HG02678 (cell line): ENCODE measurements at regions not wholly inside any gene's neighbourhood (a gene's known extent, or its start where the extent isn't known, plus 50 kb on each side); places are given as distances from the start of the nearest gene placed in this dataset.

Experiments used
- ATAC-seq: cut with Tn5 transposase; IDR thresholded peaks from one replicate; pipeline ENCODE4 v1.9.1; 2021; ENCODE audit warnings: mild to moderate bottlenecking, moderate library complexity; ENCODE audit not compliant: unreplicated experiment

GRCh38 chr4:100970414-100970813 is 376.9 kb downstream of the PPP3CA start:
- no peak for ATAC-seq

DNA sequence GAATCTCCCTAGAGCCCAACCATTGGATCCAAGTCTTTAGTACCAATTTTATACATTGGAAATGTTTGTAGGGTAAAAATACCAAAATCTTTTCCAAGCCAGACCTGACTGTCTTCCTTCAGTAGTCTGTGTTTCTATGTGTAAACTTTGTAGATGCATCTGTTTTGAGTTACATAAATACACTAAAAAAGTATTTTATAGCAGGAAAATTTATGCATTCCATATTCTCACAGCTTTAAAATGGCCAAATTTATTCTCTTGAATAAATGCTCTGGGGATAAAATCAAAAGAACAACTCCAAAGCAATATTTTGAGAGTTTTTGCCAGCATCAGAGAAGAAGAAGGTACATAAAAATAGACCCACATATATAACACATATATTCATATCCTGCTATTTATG is 377.4 kb downstream of the PPP3CA start:
- ATAC-seq = no peak

GRCh38 chr4:100968046-100968445 is 379.3 kb downstream of the PPP3CA start:
- no peak for ATAC-seq

GRCh38 chr4:100963627-100964026 is 383.7 kb downstream of the PPP3CA start:
- ATAC-seq = no peak

- peak; percentile 91 for ATAC-seq
Measured at GRCh38 chr4:100962698-100963097, 384.6 kb downstream of the PPP3CA start.

GRCh38 chr4:100960232-100960631 is 387.1 kb downstream of the PPP3CA start:
- no peak for ATAC-seq

DNA sequence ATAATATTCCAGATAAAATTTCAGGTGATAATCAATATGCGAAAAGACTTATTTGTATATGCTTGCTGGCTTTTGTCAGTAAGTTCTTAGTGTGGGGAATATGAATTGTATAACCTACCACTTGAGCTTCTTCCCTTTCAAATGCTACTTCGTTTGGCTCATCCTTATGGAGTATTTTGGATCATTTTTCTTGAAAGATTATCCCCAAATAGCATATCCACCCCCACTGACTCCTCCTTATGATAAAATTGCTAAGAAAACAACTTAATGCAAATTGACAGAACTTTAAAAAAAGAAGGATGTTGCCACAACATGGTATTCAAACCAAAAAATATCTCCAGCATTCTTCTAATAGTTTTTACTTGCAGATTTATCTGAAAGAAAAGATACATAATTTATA is 393.3 kb downstream of the PPP3CA start:
- ATAC-seq = no peak

GRCh38 chr4:100953616-100954015 is 393.7 kb downstream of the PPP3CA start:
- ATAC-seq = no peak

GRCh38 chr4:100952590-100952989 is 394.7 kb downstream of the PPP3CA start:
- ATAC-seq = no peak

DNA sequence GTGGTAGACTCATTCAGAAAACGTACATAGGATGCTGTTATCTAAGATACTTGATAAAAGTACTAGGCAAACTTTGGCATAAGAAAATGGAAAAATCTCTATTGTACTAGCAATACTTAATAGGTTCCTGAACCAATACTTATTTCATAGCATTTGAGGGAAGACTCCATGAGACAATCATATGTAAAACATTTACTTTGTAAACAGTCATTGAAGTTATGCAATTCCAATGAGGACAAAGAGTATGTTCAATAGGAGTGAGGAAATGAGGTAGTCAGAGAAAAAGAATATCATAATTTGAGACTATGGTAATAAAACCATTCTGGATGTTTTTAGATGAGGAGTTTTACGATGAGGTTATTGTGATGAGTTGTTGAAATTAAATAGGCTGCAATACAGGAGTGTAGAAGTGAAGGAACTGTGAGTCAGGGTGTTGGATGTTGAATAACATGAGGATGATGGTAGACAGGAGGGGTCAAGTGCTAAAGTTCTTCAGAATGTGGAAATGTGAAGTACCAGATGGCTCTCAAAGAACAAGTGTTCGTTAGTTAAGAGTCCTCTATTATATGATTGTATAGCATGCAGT is 397.9 kb downstream of the PPP3CA start:
- ATAC-seq = no peak

- ATAC-seq = no peak
Measured at GRCh38 chr4:100948911-100949310, 398.4 kb downstream of the PPP3CA start.

DNA sequence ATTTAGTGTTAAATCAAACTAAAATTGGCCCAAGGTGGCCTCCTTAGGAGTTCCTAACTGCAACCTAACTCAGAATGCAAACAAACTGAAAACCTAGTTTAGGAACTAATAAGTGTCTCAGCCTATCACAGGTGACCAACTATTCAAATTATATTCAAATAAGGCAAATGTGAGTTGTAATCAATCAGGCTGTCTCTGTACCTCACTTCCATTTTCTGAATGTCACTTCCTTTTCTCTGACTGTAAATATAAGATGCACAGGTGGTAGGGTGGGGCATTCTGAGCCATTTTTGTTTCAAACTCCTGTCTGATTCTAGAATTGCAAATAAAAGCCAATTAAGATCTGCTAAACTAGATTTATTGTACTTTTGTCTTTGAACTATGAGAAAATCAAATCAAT is 401.5 kb downstream of the PPP3CA start:
- no peak for ATAC-seq

GRCh38 chr4:100938698-100939097 is 408.6 kb downstream of the PPP3CA start:
- no peak for ATAC-seq

DNA sequence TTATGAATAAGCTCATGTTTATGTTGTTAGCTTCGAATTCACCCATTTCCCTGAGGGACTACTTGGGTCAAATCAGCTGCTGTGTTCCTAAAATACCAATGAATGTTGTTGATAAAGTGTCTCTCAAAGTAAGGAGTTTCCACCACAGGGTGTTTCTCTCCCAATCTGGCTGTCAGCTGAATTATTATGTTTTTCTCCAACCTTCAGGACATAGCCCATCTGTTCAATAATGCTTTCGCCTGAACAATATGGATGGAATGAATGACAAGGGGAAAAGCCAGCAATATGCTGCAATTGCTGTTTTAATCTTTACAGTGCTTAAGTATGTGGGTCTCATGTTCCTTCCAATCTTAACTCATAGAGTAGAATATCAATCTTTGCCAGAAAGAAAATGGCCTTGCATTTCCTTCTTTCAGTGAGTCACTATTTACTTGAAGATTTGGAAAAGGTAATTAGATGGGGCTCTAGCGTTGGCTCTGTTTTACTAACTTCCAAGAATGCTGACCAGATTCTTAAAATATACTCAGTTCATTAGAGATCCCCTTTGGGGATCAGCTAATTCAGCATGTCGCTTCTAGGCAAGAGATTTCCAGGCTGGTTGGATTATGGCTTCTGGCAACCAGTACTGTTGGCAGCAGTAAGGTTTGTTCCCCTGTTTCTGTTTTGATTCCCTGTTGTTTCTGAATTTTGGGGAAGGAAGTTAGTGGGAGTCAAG is 410.5 kb downstream of the PPP3CA start:
- ATAC-seq = no peak

DNA sequence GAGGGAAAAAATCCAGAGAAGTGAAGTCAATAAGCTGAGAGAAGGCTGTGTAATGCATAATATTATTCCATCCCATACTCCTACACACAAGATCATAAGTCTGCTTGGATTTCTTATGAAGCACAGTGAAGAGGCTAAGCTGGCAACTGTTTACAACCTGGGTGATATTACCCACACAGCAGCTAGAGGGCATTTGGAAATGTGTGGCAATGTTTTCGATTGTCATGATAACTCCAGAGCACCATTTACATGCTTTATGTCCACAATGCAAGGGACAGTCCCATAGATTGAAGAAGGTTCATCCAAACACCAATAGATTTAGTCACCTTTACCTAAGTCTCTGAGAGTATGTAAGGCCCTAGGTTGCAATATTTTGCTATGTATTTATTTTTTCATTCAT is 412.2 kb downstream of the PPP3CA start:
- no peak for ATAC-seq

DNA sequence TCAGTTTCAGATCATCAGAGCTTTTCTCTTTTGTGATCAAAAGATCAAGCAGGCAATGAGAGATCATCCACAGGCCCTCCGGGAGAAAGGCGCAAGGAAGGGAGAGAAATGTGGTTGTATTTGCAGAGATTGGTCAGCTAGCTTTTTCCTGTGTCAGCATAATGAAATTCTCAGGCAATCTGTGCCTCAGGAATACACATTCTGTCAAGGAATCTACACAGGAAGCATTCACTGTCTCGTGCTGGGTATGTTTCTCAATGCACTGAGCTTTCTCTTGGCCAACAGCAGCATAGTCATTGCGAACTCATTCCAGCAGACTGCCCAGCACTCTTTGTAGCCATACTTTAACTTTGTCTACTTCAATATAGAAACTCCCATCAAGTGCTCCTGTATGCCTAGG is 413.7 kb downstream of the PPP3CA start:
- ATAC-seq = no peak

DNA sequence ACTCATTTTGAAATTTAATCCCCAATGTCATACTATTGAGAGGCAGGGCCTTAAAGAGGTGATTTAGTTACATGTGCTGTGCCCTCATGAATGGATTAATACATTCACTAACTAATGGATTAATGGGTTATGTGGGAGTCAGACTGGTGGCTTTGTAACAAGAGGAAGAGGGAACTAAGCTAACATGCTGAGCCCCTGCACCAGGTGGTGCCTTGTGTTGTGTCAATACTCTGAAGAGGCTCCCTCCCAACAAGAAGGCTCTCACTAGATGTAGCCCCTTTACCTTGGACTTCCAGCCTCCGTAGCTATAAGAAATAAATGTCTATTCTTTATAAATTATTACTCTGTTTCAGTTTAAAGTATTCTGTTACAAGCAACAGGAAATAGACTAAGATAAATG is 411.9 kb upstream of the EMCN start:
- ATAC-seq = no peak

GRCh38 chr4:100929135-100929534 is 411.3 kb upstream of the EMCN start:
- ATAC-seq = no peak

GRCh38 chr4:100926039-100926717 is 408.4 kb upstream of the EMCN start:
- no peak for ATAC-seq

DNA sequence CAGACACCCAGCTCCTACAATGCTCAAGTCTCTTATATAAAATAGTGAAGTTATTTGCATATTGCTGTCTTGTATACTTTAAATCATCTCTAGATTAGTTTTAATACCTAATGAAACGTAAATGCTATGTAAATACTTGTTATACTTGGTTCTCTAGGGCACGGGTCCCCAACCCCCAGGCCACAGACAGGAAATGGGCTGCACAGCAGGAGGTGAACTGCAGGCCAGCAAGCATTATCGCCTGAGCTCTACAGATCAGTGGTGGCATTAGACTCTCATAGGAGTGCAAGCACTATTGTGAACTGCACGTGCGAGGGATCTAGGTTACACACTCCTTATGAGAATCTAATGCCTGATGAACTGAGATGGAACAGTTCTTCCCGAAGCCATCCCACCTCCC is 395.9 kb upstream of the EMCN start:
- no peak for ATAC-seq

DNA sequence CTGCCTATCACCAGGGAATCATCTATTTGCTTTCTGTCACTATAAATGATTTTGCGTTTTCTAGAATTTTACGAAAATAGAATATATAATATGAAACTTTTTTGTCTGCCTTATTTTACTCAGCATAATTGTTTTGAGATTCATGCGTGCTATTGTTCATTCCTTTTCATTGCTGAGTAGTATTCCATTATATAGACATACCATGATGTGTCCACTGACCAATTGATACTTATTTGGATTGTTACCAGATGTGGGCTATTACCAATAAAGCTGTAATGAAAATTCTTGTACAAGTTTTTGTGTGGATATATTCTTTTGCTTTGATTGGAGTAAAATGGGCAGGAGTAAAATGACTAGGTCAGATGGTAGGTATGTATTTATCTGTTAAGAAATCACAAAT is 390.7 kb upstream of the EMCN start:
- no peak for ATAC-seq
